K562 (cell line): ENCODE measurements at regions not wholly inside any gene's neighbourhood (a gene's known extent, or its start where the extent isn't known, plus 50 kb on each side); places are given as distances from the start of the nearest gene placed in this dataset.

Source experiments
- ATAC-seq: fragments of 200-7000 bp; cut with Tn5 transposase; 3 replicates; pipeline ENCODE4 v1.9.1; 2020; ENCODE audit warnings: moderate library complexity
- BruUV-seq: library from RNA; stranded (reverse); fragments of 400-500 nt; replicated peaks from 2 replicates; lab custom pipeline; 2021; lab: Mats Ljungman, UMichigan
- CTCF ChIA-PET: fragments of 300-600 bp; formaldehyde crosslinking; extraction: SDS; loops from one replicate; lab custom pipeline; 2021; ENCODE audit warnings: low intra/inter-chr PET ratio; lab: Yijun Ruan, JAX
- POLR2A ChIA-PET: fragments of 300-600, 350-650 bp; sonication (Branson Sonifier 250); formaldehyde crosslinking; extraction: SDS; loops from one replicate; lab custom pipeline; 2021; ENCODE audit warnings: antibody characterized with exemption, inconsistent platforms; lab: Yijun Ruan, JAX
- DNase-seq, 4 experiments: peaks; one replicate each; pipeline versions ENCODE4 v3.0.0 to v3.0.0-alpha.2; 2011 to 2018; ENCODE audit warnings: low spot score in 3 of 4, mixed read lengths in 3 of 4; ENCODE audit errors: extremely low read depth in 1 of 4
- FAIRE-seq: peaks from 2 replicates; lab custom pipeline; 2011; peaks lifted over from hg19 to GRCh38; lab: Jason Lieb, UNC
- H2AFZ ChIP-seq: 2 replicates; pipeline ENCODE4 v1.6.0; 2011; ENCODE audit warnings: low read depth, low read length, control low read depth, inconsistent platforms
- H3K27ac ChIP-seq: fragments of 200-600 bp; 3 replicates; pipeline ENCODE4 v1.8.0; 2011; ENCODE audit warnings: low read depth, mild to moderate bottlenecking, control low read depth, inconsistent platforms, low read length, moderate library complexity, mixed read lengths; ENCODE audit errors: extremely low read depth
- H3K27me3 ChIP-seq, 2 experiments: fragments of 300-600 bp in 1 of 2; 2 replicates in 1 of 2; 3 replicates in 1 of 2; pipeline versions ENCODE4 v1.6.0 to v1.8.0; 2011; ENCODE audit warnings: inconsistent platforms in 2 of 2, low read length in 2 of 2, mild to moderate bottlenecking in 1 of 2, mixed read lengths in 1 of 2, moderate library complexity in 1 of 2; ENCODE audit not compliant: control insufficient read depth in 2 of 2, insufficient read depth in 2 of 2
- H3K36me3 ChIP-seq: fragments of 300-600 bp; 3 replicates; pipeline ENCODE4 v1.8.0; 2011; ENCODE audit warnings: mild to moderate bottlenecking, low read length, inconsistent platforms; ENCODE audit not compliant: control insufficient read depth, insufficient read depth
- H3K4me1 ChIP-seq, 2 experiments: fragments of 200-600 bp in 1 of 2; replicated peaks in 1 of 2; 2 replicates in 1 of 2; 3 replicates in 1 of 2; pipeline versions ENCODE4 v1.5.1 to v1.8.0; 2011; ENCODE audit warnings: inconsistent platforms in 2 of 2, low read length in 2 of 2, mild to moderate bottlenecking in 1 of 2, mixed read lengths in 1 of 2, moderate library complexity in 1 of 2; ENCODE audit not compliant: control insufficient read depth in 2 of 2, insufficient read depth in 2 of 2
- H3K4me2 ChIP-seq: 2 replicates; pipeline ENCODE4 v1.6.1; 2011; ENCODE audit warnings: low read length, control low read depth, inconsistent platforms, mixed read lengths; ENCODE audit not compliant: insufficient read depth
- H3K4me3 ChIP-seq: fragments of 200-600 bp; sonication (generic), shearing (Covaris generic); 2 replicates; pipeline ENCODE4 v1.5.1; 2016; ENCODE audit warnings: control low read depth, inconsistent platforms
- H3K79me2 ChIP-seq: fragments of 200-600 bp; 3 replicates; pipeline ENCODE4 v1.8.0; 2011; ENCODE audit warnings: low read length, inconsistent platforms; ENCODE audit not compliant: control insufficient read depth, insufficient read depth
- H3K9ac ChIP-seq, 2 experiments: 2 replicates each; pipeline versions ENCODE4 v1.6.0 to v1.6.1; 2011; ENCODE audit warnings: low read depth in 2 of 2, low read length in 2 of 2, control low read depth in 1 of 2, inconsistent platforms in 1 of 2, mild to moderate bottlenecking in 1 of 2, mixed read lengths in 1 of 2; ENCODE audit not compliant: insufficient read depth in 1 of 2
- H3K9me1 ChIP-seq: one replicate; pipeline ENCODE4 v1.6.0; 2011; ENCODE audit warnings: inconsistent platforms, mild to moderate bottlenecking, low read length, moderate library complexity; ENCODE audit not compliant: control insufficient read depth, insufficient read depth
- H3K9me3 ChIP-seq: replicated peaks from 2 replicates; pipeline ENCODE4 v1.5.1; 2011; ENCODE audit warnings: low read depth, low read length, inconsistent platforms; ENCODE audit not compliant: control insufficient read depth, insufficient read depth
- H4K20me1 ChIP-seq: replicated peaks from 2 replicates; pipeline ENCODE4 v1.6.1; 2011; ENCODE audit warnings: low read length, inconsistent platforms, mixed read lengths; ENCODE audit not compliant: control insufficient read depth, insufficient read depth
- BCLAF1 ChIP-seq, 2 experiments: fragments of 450-650 bp in 1 of 2; IDR thresholded peaks; 2 replicates each; pipeline ENCODE4 v1.6.1; 2011 to 2017; ENCODE audit warnings: low read depth in 2 of 2, antibody characterized with exemption in 1 of 2, borderline replicate concordance in 1 of 2, low read length in 1 of 2, mild to moderate bottlenecking in 1 of 2, mixed read lengths in 1 of 2; ENCODE audit not compliant: control insufficient read depth in 1 of 2
- CBX5 ChIP-seq: IDR thresholded peaks from 2 replicates; pipeline ENCODE4 v1.6.1; 2014; ENCODE audit warnings: low read depth, borderline replicate concordance
- MTA1 ChIP-seq: fragments of 450-650 bp; IDR thresholded peaks from 2 replicates; pipeline ENCODE4 v1.6.1; 2017; ENCODE audit warnings: borderline replicate concordance
- NFE2L1 ChIP-seq: fragments of 450-650 bp; IDR thresholded peaks from 2 replicates; pipeline ENCODE4 v1.6.1; 2016; ENCODE audit warnings: missing genetic modification characterization, low read depth, mild to moderate bottlenecking, missing compliant biosample characterization, moderate library complexity, borderline replicate concordance
- PURB ChIP-seq: sonication (generic); formaldehyde crosslinking; IDR thresholded peaks from 2 replicates; pipeline ENCODE4 v1.9.0; 2021; ENCODE audit warnings: low read depth, mild to moderate bottlenecking, missing genetic modification reagents
- THRAP3 ChIP-seq: fragments of 450-650 bp; IDR thresholded peaks from 2 replicates; pipeline ENCODE4 v1.6.1; 2016; ENCODE audit warnings: mild to moderate bottlenecking, inconsistent platforms, borderline replicate concordance
- ZNF609 ChIP-seq: sonication (generic); formaldehyde crosslinking; IDR thresholded peaks from 2 replicates; pipeline ENCODE4 v1.8.1; 2023; ENCODE audit warnings: missing genetic modification reagents, mild to moderate bottlenecking, borderline replicate concordance
- ZSCAN29 ChIP-seq: fragments of 450-650 bp; IDR thresholded peaks from 2 replicates; pipeline ENCODE4 v1.6.1; 2017
- WGBS: fragments of 100-300 bp; shearing (Covaris generic); methylation state at CpG from one replicate; pipeline ENCODE4 v1.1.6; 2016; ENCODE audit warnings: low coverage, mixed read lengths; ENCODE audit not compliant: insufficient coverage; ENCODE audit errors: missing lambda C conversion rate; 5-methylcytosine and 5-hydroxymethylcytosine counted together
- in situ Hi-C: fragments of 300-500 bp; cut with MboI; formaldehyde crosslinking; loops from 4 replicates; pipeline ENCODE4 v1.15.0; 2018; ENCODE audit warnings: inconsistent platforms, mixed read lengths
- intact Hi-C: fragments of 100-400 bp; cut with micrococcal nuclease; formaldehyde crosslinking; loops from 2 replicates; pipeline ENCODE4 v1.14.2; 2022
- TF ChIP-seq, protein P1 (sequence below): fragments of 250-450 bp; sonication (Bioruptor Pico); IDR thresholded peaks from 2 replicates; pipeline ENCODE4 v1.5.0; 2021; ENCODE audit warnings: mild to moderate bottlenecking, moderate library complexity

DNA sequence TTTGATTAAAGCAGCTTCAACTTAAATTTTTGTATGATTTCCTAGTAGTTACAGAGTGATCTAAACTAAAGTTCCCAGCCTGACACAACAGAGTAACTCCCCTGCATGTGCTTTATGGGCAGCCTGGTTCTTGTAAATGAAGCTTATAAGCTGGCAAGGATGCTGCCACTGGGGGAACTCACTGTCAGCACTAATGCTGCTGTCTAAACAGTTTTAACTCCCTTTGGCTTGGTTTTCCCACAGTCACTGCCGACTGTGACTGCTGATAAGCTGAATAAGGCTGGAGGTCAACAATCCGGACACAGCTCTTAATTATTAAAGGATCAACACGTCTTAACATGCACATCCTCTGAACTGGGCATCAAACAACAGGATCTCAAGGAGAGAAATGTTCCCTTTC, 130.1 kb downstream of the OTUD1 start:
- in situ Hi-C loops (no loop called here), intact Hi-C loops (no loop called here)
- H3K4me2 ChIP-seq = no peak overlapping the region
- ChIA-PET POLR2A (interaction anchor here (1.6 kb wide), 1 partner anchor 11 kb away, joined by 4 read pairs; no protein-coding TSS in a partner anchor), CTCF (no interaction called here)
- no peaks in the 10 kb centered on the region for H4K20me1 ChIP-seq
- no peak overlapping the region for H2AFZ ChIP-seq
- no peaks in the 10 kb centered on the region; the same call in 1 of the 2 replicates for H3K9me3 ChIP-seq
- no peak overlapping the region for H3K27ac ChIP-seq
- no peaks in the 10 kb centered on the region for H3K36me3 ChIP-seq
- no peak overlapping the region for H3K9ac ChIP-seq
- 2% methylated on average over 3 of the region's 3 CpGs for WGBS
- H3K79me2 ChIP-seq = no peaks in the 10 kb centered on the region
- H3K27me3 ChIP-seq = no peaks in the 10 kb centered on the region
- BruUV-seq = no TSS peak
- no peak for DNase-seq
- FAIRE-seq = no peak
- H3K4me3 ChIP-seq = no peak overlapping the region
- no peaks in the 10 kb centered on the region for H3K4me1 ChIP-seq
- no peak for ATAC-seq
- no peaks in the 10 kb centered on the region for H3K9me1 ChIP-seq
- TF ChIP-seq THRAP3 (no peak), CBX5 (no peak), BCLAF1 (IDR thresholded peaks at IDR 0.05; ENCODE audit: borderline replicate concordance in 1 of 2, control insufficient read depth in 1 of 2, low read depth in 2 of 2, low read length in 1 of 2) (no peak), ZSCAN29 (no peak), PURB (CRISPR knock-in tag) (no peak), MTA1 (no peak), NFE2L1 (no peak), ZNF609 (no peak)
- TF ChIP-seq, protein P1, sequence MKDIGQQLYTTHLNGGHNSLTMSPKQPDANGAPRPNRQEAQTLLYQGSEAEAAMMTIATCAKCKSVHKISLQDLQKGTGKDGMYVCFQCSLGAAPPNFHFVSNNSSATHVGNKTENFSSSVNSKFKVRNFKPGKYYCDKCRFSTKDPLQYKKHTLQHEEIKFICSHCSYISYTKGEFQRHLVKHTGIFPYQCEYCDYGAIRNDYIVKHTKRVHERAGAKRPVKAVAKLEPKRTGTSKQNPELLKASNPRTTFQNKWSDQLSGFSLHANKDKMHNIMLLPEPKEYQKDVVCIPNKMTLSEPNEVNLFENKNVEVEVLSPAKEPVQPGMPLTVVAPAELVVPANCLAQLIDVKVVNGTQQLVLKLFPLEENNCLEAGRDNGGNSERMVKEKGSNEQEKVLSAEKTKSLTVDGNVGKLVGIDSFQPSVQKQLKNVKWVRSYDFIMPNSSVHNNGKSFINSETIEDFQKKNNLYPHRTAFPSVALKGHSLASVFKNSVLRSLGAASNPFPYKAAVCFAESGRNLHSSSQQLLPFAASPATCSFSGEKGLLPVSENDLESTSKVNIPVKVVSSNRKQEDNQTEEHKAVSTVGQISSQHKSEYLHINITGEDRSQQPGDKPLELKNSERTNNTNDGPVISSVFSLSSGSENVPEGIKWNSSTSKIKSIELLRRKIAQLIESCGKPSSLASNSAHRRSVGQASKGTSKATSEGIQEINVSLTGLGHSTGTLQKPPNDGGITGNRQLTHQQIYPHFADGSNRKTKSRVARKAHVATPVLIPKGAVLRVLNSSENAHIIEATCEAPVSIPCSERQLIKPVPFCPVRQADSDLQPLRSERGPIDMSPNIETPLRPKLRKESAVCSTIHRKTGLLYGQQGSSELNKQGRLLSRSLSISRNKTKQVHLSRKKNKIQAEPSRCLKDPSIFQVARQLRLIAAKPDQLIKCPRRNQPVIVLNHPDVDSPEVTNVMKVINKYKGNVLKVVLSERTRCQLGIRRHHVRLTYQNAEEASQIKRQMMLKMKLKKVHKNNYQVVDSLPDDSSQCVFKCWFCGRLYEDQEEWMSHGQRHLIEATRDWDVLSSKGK (CRISPR knock-in tag) = no peak
